ENCODE measurements at regions not wholly inside any gene's neighbourhood (a gene's known extent, or its start where the extent isn't known, plus 50 kb on each side); places are given as distances from the start of the nearest gene placed in this dataset.

GRCh38 chrX:7711167-7711566 is 131.8 kb upstream of the VCX start:
- no peaks in the 10 kb centered on the region for H3K9me3 ChIP-seq (ENCODE audit: control insufficient read depth, low read length)
- H3K9ac ChIP-seq (ENCODE audit: low read length), result no peak overlapping the region
- no peak for DNase-seq (ENCODE audit: low read depth)
- no peaks in the 10 kb centered on the region for H3K36me3 ChIP-seq (ENCODE audit: control insufficient read depth, insufficient read depth, low read length, severe bottlenecking)
- no peaks in the 10 kb centered on the region for H3K4me1 ChIP-seq (ENCODE audit: control insufficient read depth, insufficient read depth, low read length)
- H3K4me3 ChIP-seq (ENCODE audit: low read length), result no peak overlapping the region
- no peaks in the 10 kb centered on the region for H3K27me3 ChIP-seq (replicated peaks; ENCODE audit: control insufficient read depth, insufficient read depth, low read length)

GRCh38 chrX:7709845-7710244 is 133.1 kb upstream of the VCX start:
- Histone ChIP-seq H3K9ac (ENCODE audit: low read length) (no peak overlapping the region), H3K4me3 (ENCODE audit: low read length) (no peak overlapping the region), H3K9me3 (ENCODE audit: control insufficient read depth, low read length) (no peaks in the 10 kb centered on the region), H3K27me3 (replicated peaks; ENCODE audit: control insufficient read depth, insufficient read depth, low read length) (no peaks in the 10 kb centered on the region), H3K4me1 (ENCODE audit: control insufficient read depth, insufficient read depth, low read length) (no peaks in the 10 kb centered on the region), H3K36me3 (ENCODE audit: control insufficient read depth, insufficient read depth, low read length, severe bottlenecking) (no peaks in the 10 kb centered on the region)
- DNase-seq (ENCODE audit: low read depth), result no peak

DNA sequence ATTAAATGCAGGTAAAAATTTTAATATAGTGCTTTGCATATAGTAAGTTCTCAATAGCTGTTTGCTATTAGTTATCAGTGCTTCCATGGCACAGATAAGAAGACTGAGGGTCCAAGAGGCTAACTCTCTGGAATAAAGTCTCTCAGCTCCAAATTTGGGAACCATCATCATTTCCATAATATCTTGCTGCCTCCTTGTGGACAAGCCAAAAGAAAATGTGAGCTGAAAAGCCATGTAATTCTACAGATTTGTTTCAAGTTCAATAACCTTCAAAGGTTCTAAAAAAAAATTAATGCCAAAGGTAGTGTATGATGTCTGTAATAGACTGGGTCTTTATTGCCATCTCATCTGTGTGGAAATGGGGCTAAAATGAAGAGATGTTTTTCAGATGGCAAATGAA is 136.9 kb upstream of the VCX start:
- Histone ChIP-seq H3K4me3 (ENCODE audit: low read length) (no peak overlapping the region), H3K36me3 (ENCODE audit: control insufficient read depth, insufficient read depth, low read length, severe bottlenecking) (no peaks in the 10 kb centered on the region), H3K9me3 (ENCODE audit: control insufficient read depth, low read length) (no peaks in the 10 kb centered on the region), H3K27me3 (replicated peaks; ENCODE audit: control insufficient read depth, insufficient read depth, low read length) (no peaks in the 10 kb centered on the region), H3K9ac (ENCODE audit: low read length) (no peak overlapping the region), H3K4me1 (ENCODE audit: control insufficient read depth, insufficient read depth, low read length) (no peaks in the 10 kb centered on the region)
- peak; percentile 27 for DNase-seq (ENCODE audit: low read depth)

GRCh38 chrX:7704205-7704604 is 138.8 kb upstream of the VCX start:
- no peak for DNase-seq (ENCODE audit: low read depth)
- H3K4me1 ChIP-seq (ENCODE audit: control insufficient read depth, insufficient read depth, low read length), result no peaks in the 10 kb centered on the region
- H3K27me3 ChIP-seq (replicated peaks; ENCODE audit: control insufficient read depth, insufficient read depth, low read length), result no peaks in the 10 kb centered on the region
- H3K36me3 ChIP-seq (ENCODE audit: control insufficient read depth, insufficient read depth, low read length, severe bottlenecking), result no peaks in the 10 kb centered on the region
- H3K4me3 ChIP-seq (ENCODE audit: low read length), result no peak overlapping the region
- no peak overlapping the region for H3K9ac ChIP-seq (ENCODE audit: low read length)
- no peaks in the 10 kb centered on the region for H3K9me3 ChIP-seq (ENCODE audit: control insufficient read depth, low read length)

GRCh38 chrX:7698248-7698647 is 144.7 kb upstream of the VCX start:
- Histone ChIP-seq H3K9me3 (ENCODE audit: control insufficient read depth, low read length) (peaks cover 7% of the 10 kb centered on the region), H3K9ac (ENCODE audit: low read length) (no peak overlapping the region), H3K4me3 (ENCODE audit: low read length) (no peak overlapping the region), H3K27me3 (replicated peaks; ENCODE audit: control insufficient read depth, insufficient read depth, low read length) (no peaks in the 10 kb centered on the region), H3K36me3 (ENCODE audit: control insufficient read depth, insufficient read depth, low read length, severe bottlenecking) (no peaks in the 10 kb centered on the region), H3K4me1 (ENCODE audit: control insufficient read depth, insufficient read depth, low read length) (no peaks in the 10 kb centered on the region)
- no peak for DNase-seq (ENCODE audit: low read depth)

- Histone ChIP-seq H3K36me3 (ENCODE audit: control insufficient read depth, insufficient read depth, low read length, severe bottlenecking) (no peaks in the 10 kb centered on the region), H3K27me3 (replicated peaks; ENCODE audit: control insufficient read depth, insufficient read depth, low read length) (no peaks in the 10 kb centered on the region), H3K9ac (ENCODE audit: low read length) (no peak overlapping the region), H3K4me1 (ENCODE audit: control insufficient read depth, insufficient read depth, low read length) (no peaks in the 10 kb centered on the region), H3K9me3 (ENCODE audit: control insufficient read depth, low read length) (peaks cover 6% of the 10 kb centered on the region), H3K4me3 (ENCODE audit: low read length) (no peak overlapping the region)
- no peak for DNase-seq (ENCODE audit: low read depth)
Measured at GRCh38 chrX:7690842-7691241, 152.1 kb upstream of the VCX start.

DNA sequence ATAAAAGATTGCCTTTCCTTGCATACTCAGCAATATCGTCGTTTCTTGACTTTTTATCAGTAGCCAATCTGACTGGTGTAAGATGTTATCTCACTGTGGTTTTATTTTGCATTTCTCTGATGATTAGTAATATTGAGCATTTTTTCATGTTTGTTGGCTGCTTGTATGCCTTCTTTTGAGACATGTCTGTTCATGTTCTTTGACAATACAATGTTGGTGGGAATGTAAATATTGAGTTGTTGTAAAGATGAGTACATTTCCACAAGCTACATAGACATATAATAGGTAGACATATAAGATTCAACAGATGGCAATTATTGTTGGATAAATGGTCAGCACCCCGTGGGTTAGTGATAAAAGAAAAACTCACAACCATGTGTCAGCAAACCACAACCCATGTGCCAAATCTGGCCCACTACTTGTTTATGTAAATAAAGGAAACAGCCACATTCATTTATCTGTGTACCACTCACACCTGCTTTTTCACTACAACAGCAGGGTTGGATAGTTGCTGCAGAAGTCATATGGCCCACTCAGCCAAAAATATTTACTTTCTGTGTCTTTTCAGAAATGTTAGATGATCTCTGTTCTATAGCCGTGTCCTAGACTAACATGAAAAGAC is 153.1 kb upstream of the VCX start:
- no peaks in the 10 kb centered on the region for H3K4me1 ChIP-seq (ENCODE audit: control insufficient read depth, insufficient read depth, low read length)
- peaks cover 3% of the 10 kb centered on the region for H3K9me3 ChIP-seq (ENCODE audit: control insufficient read depth, low read length)
- H3K27me3 ChIP-seq (replicated peaks; ENCODE audit: control insufficient read depth, insufficient read depth, low read length), result no peaks in the 10 kb centered on the region
- no peaks in the 10 kb centered on the region for H3K36me3 ChIP-seq (ENCODE audit: control insufficient read depth, insufficient read depth, low read length, severe bottlenecking)
- no peak overlapping the region for H3K9ac ChIP-seq (ENCODE audit: low read length)
- no peak for DNase-seq (ENCODE audit: low read depth)
- H3K4me3 ChIP-seq (ENCODE audit: low read length), result no peak overlapping the region

GRCh38 chrX:7680181-7680580 is 162.8 kb upstream of the VCX start:
- Histone ChIP-seq H3K9me3 (ENCODE audit: control insufficient read depth, low read length) (peaks cover 3% of the 10 kb centered on the region), H3K27me3 (replicated peaks; ENCODE audit: control insufficient read depth, insufficient read depth, low read length) (no peaks in the 10 kb centered on the region), H3K4me3 (ENCODE audit: low read length) (no peak overlapping the region), H3K4me1 (ENCODE audit: control insufficient read depth, insufficient read depth, low read length) (no peaks in the 10 kb centered on the region), H3K9ac (ENCODE audit: low read length) (no peak overlapping the region), H3K36me3 (ENCODE audit: control insufficient read depth, insufficient read depth, low read length, severe bottlenecking) (no peaks in the 10 kb centered on the region)
- no peak for DNase-seq (ENCODE audit: low read depth)

GRCh38 chrX:7654316-7654715 is 188.7 kb upstream of the VCX start:
- DNase-seq (ENCODE audit: low read depth), result no peak
- Histone ChIP-seq H3K9me3 (ENCODE audit: control insufficient read depth, low read length) (peaks cover 18% of the 10 kb centered on the region), H3K27me3 (replicated peaks; ENCODE audit: control insufficient read depth, insufficient read depth, low read length) (no peaks in the 10 kb centered on the region), H3K4me3 (ENCODE audit: low read length) (no peak overlapping the region), H3K36me3 (ENCODE audit: control insufficient read depth, insufficient read depth, low read length, severe bottlenecking) (no peaks in the 10 kb centered on the region), H3K9ac (ENCODE audit: low read length) (no peak overlapping the region), H3K4me1 (ENCODE audit: control insufficient read depth, insufficient read depth, low read length) (no peaks in the 10 kb centered on the region)

DNA sequence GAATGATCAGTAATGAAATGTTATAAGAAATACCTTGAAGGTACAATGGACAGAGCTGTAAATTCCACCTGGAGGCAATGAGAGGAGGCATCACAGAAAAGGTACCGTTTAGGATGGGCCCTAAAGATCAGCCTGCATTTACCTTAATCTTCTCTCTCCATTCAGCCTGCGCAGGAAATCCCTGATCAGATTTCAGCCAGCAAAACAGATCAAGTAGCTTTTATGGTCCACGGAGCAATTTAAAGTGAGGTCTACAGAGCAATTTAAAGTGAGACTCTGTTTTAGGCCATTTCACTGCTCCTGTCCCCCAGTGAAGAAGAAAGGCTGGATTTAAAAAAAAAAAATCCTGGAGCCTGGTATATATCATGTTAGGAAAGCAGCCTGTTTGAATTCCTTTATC is 195.1 kb upstream of the VCX start:
- no peak overlapping the region for H3K4me3 ChIP-seq (ENCODE audit: low read length)
- no peaks in the 10 kb centered on the region for H3K4me1 ChIP-seq (ENCODE audit: control insufficient read depth, insufficient read depth, low read length)
- no peak for DNase-seq (ENCODE audit: low read depth)
- H3K27me3 ChIP-seq (replicated peaks; ENCODE audit: control insufficient read depth, insufficient read depth, low read length), result no peaks in the 10 kb centered on the region
- H3K9ac ChIP-seq (ENCODE audit: low read length), result no peak overlapping the region
- H3K9me3 ChIP-seq (ENCODE audit: control insufficient read depth, low read length), result peaks cover 4% of the 10 kb centered on the region
- no peaks in the 10 kb centered on the region for H3K36me3 ChIP-seq (ENCODE audit: control insufficient read depth, insufficient read depth, low read length, severe bottlenecking)

DNA sequence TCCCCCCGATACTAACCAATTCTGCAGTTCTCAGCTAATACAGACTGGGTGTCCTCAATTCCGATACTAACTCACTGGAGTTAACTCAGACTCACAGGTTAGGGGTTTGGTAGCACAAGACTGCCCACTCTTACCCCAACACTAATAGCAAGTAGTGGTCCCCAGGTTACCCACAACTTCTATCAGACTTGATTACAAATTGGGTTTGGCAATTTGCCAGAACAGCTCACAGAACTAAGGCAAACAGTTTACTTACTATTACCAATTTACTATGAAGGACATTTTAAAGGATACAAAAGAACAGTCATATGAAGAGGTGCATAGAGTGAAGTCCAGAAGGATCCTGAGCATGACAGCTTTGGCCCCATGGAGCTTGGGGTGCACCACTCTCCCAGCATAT is 201.8 kb upstream of the VCX start:
- H3K27me3 ChIP-seq (replicated peaks; ENCODE audit: control insufficient read depth, insufficient read depth, low read length), result no peaks in the 10 kb centered on the region
- no peak overlapping the region for H3K4me3 ChIP-seq (ENCODE audit: low read length)
- H3K36me3 ChIP-seq (ENCODE audit: control insufficient read depth, insufficient read depth, low read length, severe bottlenecking), result no peaks in the 10 kb centered on the region
- H3K9me3 ChIP-seq (ENCODE audit: control insufficient read depth, low read length), result no peaks in the 10 kb centered on the region
- H3K4me1 ChIP-seq (ENCODE audit: control insufficient read depth, insufficient read depth, low read length), result no peaks in the 10 kb centered on the region
- DNase-seq (ENCODE audit: low read depth), result no peak
- H3K9ac ChIP-seq (ENCODE audit: low read length), result no peak overlapping the region

- H3K36me3 ChIP-seq (ENCODE audit: control insufficient read depth, insufficient read depth, low read length, severe bottlenecking), result no peaks in the 10 kb centered on the region
- H3K9me3 ChIP-seq (ENCODE audit: control insufficient read depth, low read length), result no peaks in the 10 kb centered on the region
- H3K4me1 ChIP-seq (ENCODE audit: control insufficient read depth, insufficient read depth, low read length), result no peaks in the 10 kb centered on the region
- no peak for DNase-seq (ENCODE audit: low read depth)
- H3K9ac ChIP-seq (ENCODE audit: low read length), result no peak overlapping the region
- H3K27me3 ChIP-seq (replicated peaks; ENCODE audit: control insufficient read depth, insufficient read depth, low read length), result no peaks in the 10 kb centered on the region
- H3K4me3 ChIP-seq (ENCODE audit: low read length), result no peak overlapping the region
Measured at GRCh38 chrX:7640392-7640791, 202.6 kb upstream of the VCX start.
